Activated naive CD8-positive, alpha-beta T cell treated with anti-CD3 and anti-CD28 coated beads, Interleukin-2, amount 10 ng/mL, durations not matched to agents 7 days and 5 days (primary cell): ENCODE measurements at regions not wholly inside any gene's neighbourhood (a gene's known extent, or its start where the extent isn't known, plus 50 kb on each side); places are given as distances from the start of the nearest gene placed in this dataset.
A peak's percentile ranks its signal among the peaks of the same experiment; 100 is the strongest.
"Not testable (repeated sequence)": the region's sequence is repeated elsewhere in the genome, so short reads cannot be mapped to it uniquely, and the experiment has no call there.

Experiments
- ATAC-seq: fragments of 150-1000 bp; cut with Tn5 transposase; one replicate; pipeline ENCODE4 v1.10.0; 2021; ENCODE audit warnings: low read depth, moderate library complexity
- POLR2A ChIA-PET: fragments of 350-600 bp; sonication (Branson Sonifier 250); formaldehyde crosslinking; loops from one replicate; lab custom pipeline; 2021; ENCODE audit warnings: antibody characterized with exemption; lab: Charles Lee
- DNase-seq: peaks from one replicate; pipeline ENCODE4 v3.0.0; 2021
- H3K27ac Mint-ChIP-seq: one replicate; pipeline ENCODE4 v1.8.0; 2022; ENCODE audit warnings: mild to moderate bottlenecking, mixed read lengths
- H3K27me3 Mint-ChIP-seq: one replicate; pipeline ENCODE4 v1.8.0; 2022; ENCODE audit warnings: mild to moderate bottlenecking, moderate library complexity, mixed read lengths
- H3K36me3 Mint-ChIP-seq: one replicate; pipeline ENCODE4 v1.8.0; 2021; ENCODE audit warnings: mild to moderate bottlenecking, mixed read lengths
- H3K4me1 Mint-ChIP-seq: one replicate; pipeline ENCODE4 v1.8.0; 2021; ENCODE audit warnings: mixed read lengths
- H3K4me3 Mint-ChIP-seq: one replicate; pipeline ENCODE4 v1.8.0; 2022; ENCODE audit warnings: mild to moderate bottlenecking, moderate library complexity, mixed read lengths
- H3K9me3 Mint-ChIP-seq: one replicate; pipeline ENCODE4 v1.8.0; 2021; ENCODE audit warnings: mixed read lengths

- Mint-ChIP-seq H3K27me3 (no peaks in the 10 kb centered on the region), H3K4me1 (peaks cover 8% of the 10 kb centered on the region), H3K9me3 (peaks cover 13% of the 10 kb centered on the region), H3K4me3 (peak overlapping the region; percentile 20), H3K36me3 (peaks cover 2% of the 10 kb centered on the region), H3K27ac (peak overlapping the region; percentile 75)
- POLR2A ChIA-PET = interaction anchor here (1.1 kb wide), 1 partner anchor 577 kb away, joined by 4 read pairs; the partner anchor contains the start of gene HNRNPD
- DNase-seq (no peak), ATAC-seq (no peak)
These were observed 325.3 kb upstream of the RASGEF1B start for GRCh38 chr4:81796790-81797528.

GRCh38 chr4:81792521-81792920, 320.8 kb upstream of the RASGEF1B start:
- no peak for DNase-seq
- H3K4me1 Mint-ChIP-seq = peaks cover 9% of the 10 kb centered on the region
- H3K4me3 Mint-ChIP-seq = no peak overlapping the region
- H3K27me3 Mint-ChIP-seq = no peaks in the 10 kb centered on the region
- no peak overlapping the region for H3K27ac Mint-ChIP-seq
- H3K36me3 Mint-ChIP-seq = no peaks in the 10 kb centered on the region
- peaks cover 6% of the 10 kb centered on the region for H3K9me3 Mint-ChIP-seq
- no peak for ATAC-seq
- POLR2A ChIA-PET = no interaction called here

- H3K27me3 Mint-ChIP-seq = no peaks in the 10 kb centered on the region
- POLR2A ChIA-PET = no interaction called here
- no peaks in the 10 kb centered on the region for H3K36me3 Mint-ChIP-seq
- H3K9me3 Mint-ChIP-seq = peaks cover 5% of the 10 kb centered on the region
- DNase-seq = no peak
- no peak overlapping the region for H3K4me3 Mint-ChIP-seq
- no peak overlapping the region for H3K27ac Mint-ChIP-seq
- H3K4me1 Mint-ChIP-seq = peaks cover 12% of the 10 kb centered on the region
- ATAC-seq = no peak
These were observed 318.8 kb upstream of the RASGEF1B start for GRCh38 chr4:81790477-81790876.

- POLR2A ChIA-PET = no interaction called here
These were observed 318.2 kb upstream of the RASGEF1B start for GRCh38 chr4:81789741-81790399.

DNA sequence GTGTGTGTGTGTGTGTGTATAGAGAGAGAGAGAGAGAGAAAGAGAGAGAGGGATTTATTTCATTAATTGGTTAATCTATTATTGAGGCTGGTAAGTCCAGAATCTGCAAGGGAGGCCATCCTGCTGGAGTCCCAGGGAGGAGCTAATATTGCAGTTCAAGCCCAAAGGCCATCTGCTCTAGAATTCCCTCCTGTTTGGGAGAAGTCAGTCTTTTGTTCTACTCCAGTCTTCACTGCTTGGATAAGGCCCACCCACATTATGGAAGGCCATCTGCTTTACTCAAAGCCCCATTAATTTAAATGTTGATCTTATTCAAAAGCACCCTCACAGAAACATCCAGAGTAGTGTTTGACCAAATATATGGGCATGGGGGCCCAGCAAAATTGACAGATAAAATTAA, 317.5 kb upstream of the RASGEF1B start:
- POLR2A ChIA-PET = no interaction called here
- Mint-ChIP-seq H3K4me1 (peaks cover 12% of the 10 kb centered on the region), H3K27ac (no peak overlapping the region), H3K9me3 (peaks cover 5% of the 10 kb centered on the region), H3K27me3 (no peaks in the 10 kb centered on the region), H3K36me3 (no peaks in the 10 kb centered on the region), H3K4me3 (no peak overlapping the region)
- ATAC-seq (no peak), DNase-seq (no peak)

More at GRCh38 chr4:81789741-81790399, 318.2 kb upstream of the RASGEF1B start:
- DNase-seq (no peak), ATAC-seq (no peak)
- Mint-ChIP-seq H3K4me1 (peaks cover 12% of the 10 kb centered on the region), H3K27me3 (no peaks in the 10 kb centered on the region), H3K36me3 (no peaks in the 10 kb centered on the region), H3K4me3 (no peak overlapping the region), H3K9me3 (peaks cover 5% of the 10 kb centered on the region), H3K27ac (no peak overlapping the region)

DNA sequence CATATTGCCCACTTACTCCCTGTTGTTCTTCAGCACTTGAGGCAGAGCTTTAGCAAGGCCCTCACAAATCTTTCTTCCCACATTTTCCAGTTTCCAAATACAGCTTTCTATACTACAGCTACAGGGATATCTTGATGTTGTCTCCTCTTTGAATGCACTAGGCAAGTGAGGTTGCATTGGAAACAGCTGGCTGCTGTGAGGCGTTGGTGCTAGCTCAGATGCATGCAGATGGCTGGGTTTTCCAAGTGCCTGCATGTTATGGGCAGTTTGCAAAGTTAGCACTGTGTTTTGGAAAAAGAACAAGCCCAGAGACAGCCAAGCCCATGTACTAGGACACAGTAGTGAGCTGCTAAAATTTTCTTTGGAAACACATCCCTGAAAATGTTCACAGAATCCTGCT, 315.1 kb upstream of the RASGEF1B start:
- Mint-ChIP-seq H3K27me3 (no peaks in the 10 kb centered on the region), H3K4me3 (no peak overlapping the region), H3K4me1 (peaks cover 12% of the 10 kb centered on the region), H3K9me3 (no peaks in the 10 kb centered on the region), H3K36me3 (no peaks in the 10 kb centered on the region), H3K27ac (no peak overlapping the region)
- DNase-seq (no peak), ATAC-seq (no peak)
- POLR2A ChIA-PET = interaction anchor here (1.5 kb wide), 1 partner anchor 315 kb away, joined by 3 read pairs; the partner anchor contains the start of gene RASGEF1B

DNA sequence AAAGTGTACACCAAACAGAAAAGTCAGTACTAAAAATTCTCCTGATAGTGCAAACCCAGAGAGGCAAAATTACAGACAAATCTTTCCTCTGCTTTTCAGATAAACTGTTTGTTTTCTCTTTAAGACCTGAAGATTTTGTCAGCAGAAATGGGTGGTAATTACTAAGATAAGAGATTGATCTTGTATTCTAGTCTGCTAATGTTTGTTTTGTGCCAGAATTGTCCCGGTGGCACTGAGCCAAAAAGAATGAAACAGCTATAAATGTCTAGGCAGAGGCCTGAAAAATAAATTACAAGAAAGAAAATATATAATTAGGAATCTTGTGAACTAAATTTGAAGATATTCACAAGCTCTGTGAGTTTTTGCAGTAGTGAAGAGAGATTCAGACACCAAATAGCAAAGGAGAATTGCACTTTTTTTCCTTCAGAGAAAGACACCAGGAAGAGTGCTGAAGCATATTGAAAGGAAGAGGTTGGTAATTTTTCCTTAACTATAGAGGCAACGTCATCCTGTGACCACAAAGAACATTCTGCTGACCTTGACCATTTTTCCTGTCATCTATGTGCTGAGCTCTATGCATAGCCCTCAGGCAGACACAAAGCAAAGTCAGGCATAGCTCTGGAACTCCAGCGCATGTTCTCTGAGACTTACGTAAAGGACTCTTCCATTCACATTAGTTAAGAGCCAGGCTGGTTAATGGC, 314.5 kb upstream of the RASGEF1B start:
- no peaks in the 10 kb centered on the region for H3K27me3 Mint-ChIP-seq
- no peak for DNase-seq

DNA sequence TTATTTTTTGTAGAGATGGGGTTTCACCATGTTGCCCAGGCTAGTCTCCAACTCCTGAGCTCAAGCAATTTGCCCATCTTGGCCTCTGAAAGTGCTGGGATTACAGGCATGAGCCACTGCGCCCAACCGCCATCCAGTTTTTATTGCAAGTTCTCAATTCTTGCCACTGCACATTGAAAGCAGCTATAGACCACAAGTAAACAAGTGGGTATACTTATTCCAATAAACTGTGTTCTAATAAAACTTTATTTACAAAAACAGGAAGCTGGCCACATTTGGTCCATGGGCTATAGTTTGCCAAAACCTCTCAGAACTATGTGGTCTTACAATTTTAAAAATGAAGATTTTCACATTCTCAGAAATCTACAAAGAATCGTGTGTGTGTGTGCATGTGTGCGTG, 313.6 kb upstream of the RASGEF1B start:
- H3K27me3 Mint-ChIP-seq = no peaks in the 10 kb centered on the region
- peaks cover 12% of the 10 kb centered on the region for H3K4me1 Mint-ChIP-seq
- H3K36me3 Mint-ChIP-seq = no peaks in the 10 kb centered on the region
- H3K9me3 Mint-ChIP-seq = no peaks in the 10 kb centered on the region
- DNase-seq (no peak), ATAC-seq (no peak)
- H3K27ac Mint-ChIP-seq = no peak overlapping the region
- H3K4me3 Mint-ChIP-seq = no peak overlapping the region
- POLR2A ChIA-PET = no interaction called here

More for the DNA sequence above, 314.5 kb upstream of the RASGEF1B start:
- no peaks in the 10 kb centered on the region for H3K9me3 Mint-ChIP-seq
- H3K27ac Mint-ChIP-seq = no peak overlapping the region
- peaks cover 12% of the 10 kb centered on the region for H3K4me1 Mint-ChIP-seq
- POLR2A ChIA-PET = interaction anchor here (1.5 kb wide), 1 partner anchor 314 kb away, joined by 3 read pairs; the partner anchor contains the start of gene RASGEF1B
- ATAC-seq = no peak
- H3K36me3 Mint-ChIP-seq = no peaks in the 10 kb centered on the region
- H3K4me3 Mint-ChIP-seq = no peak overlapping the region

DNA sequence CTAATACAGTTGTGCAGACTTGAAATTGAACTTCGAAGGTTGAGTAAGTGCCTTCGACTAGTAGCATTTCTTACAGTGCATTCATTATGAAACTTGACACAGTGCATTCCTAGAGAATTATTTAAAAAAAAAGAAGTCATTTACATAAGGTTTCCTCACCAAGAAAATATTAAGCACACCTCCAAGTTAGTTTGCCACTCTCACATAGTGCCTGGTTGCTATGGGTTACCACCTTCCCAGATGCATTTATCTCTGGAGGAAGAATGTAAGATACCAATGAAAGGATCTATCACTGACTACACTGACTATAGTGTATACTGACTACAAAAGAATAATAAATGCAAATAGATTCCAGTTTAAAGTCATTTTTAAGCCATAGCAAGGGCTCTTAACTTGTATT, 311.9 kb upstream of the RASGEF1B start:
- Mint-ChIP-seq H3K4me3 (no peak overlapping the region), H3K9me3 (no peaks in the 10 kb centered on the region), H3K36me3 (no peaks in the 10 kb centered on the region), H3K27me3 (no peaks in the 10 kb centered on the region), H3K4me1 (peaks cover 7% of the 10 kb centered on the region), H3K27ac (no peak overlapping the region)
- POLR2A ChIA-PET = no interaction called here
- ATAC-seq = no peak
- no peak for DNase-seq

DNA sequence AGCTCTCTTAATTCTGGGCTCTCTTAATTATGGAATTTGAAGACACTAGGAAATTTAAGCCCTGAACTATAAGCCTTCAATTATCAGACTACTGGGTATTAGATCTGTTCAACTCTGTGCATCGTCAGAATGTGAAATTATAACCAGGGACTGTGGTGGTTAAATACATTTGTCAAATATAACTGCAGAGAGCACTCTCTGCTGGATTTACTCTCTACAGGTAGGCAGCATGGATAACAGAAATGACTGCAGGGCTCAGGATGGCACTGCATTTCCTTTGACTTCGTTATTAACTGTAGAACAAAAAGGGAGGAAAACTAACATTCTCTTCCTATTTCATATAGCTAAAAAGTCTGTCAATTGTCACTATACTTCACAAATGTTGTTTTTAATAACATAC, 310.1 kb upstream of the RASGEF1B start:
- no peak overlapping the region for H3K4me3 Mint-ChIP-seq
- no peak overlapping the region for H3K27ac Mint-ChIP-seq
- H3K36me3 Mint-ChIP-seq = no peaks in the 10 kb centered on the region
- no peaks in the 10 kb centered on the region for H3K27me3 Mint-ChIP-seq
- peaks cover 7% of the 10 kb centered on the region for H3K4me1 Mint-ChIP-seq
- POLR2A ChIA-PET = no interaction called here
- no peak for DNase-seq
- peaks cover 4% of the 10 kb centered on the region for H3K9me3 Mint-ChIP-seq
- ATAC-seq = no peak

DNA sequence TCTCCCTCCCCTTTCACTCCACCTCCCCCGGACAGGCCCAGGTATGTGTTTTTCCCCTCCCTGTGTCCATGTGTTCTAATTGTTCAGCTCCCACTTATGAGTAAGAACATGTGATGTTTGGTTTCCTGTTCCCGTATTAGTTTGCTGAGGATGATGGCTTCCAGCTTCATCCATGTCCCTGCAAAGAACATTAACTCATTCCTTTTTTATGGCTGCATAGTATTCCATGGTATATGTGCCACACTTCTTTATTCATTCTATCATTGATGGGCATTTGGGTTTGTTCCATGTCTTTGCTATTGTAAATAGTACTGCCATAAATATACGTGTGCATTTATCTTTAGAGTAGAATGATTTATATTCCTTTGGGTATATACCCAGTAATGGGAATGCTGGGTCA, 306.0 kb upstream of the RASGEF1B start:
- H3K27me3 Mint-ChIP-seq, H3K36me3 Mint-ChIP-seq, H3K4me3 Mint-ChIP-seq, H3K27ac Mint-ChIP-seq, ATAC-seq, H3K4me1 Mint-ChIP-seq, DNase-seq, H3K9me3 Mint-ChIP-seq, POLR2A ChIA-PET: not testable (repeated sequence)

GRCh38 chr4:81776794-81777193, 305.1 kb upstream of the RASGEF1B start:
- Mint-ChIP-seq H3K36me3 (no peaks in the 10 kb centered on the region), H3K27ac (no peak overlapping the region), H3K9me3 (peaks cover 4% of the 10 kb centered on the region), H3K4me3 (no peak overlapping the region), H3K4me1 (no peaks in the 10 kb centered on the region), H3K27me3 (no peaks in the 10 kb centered on the region)
- DNase-seq = no peak
- POLR2A ChIA-PET = no interaction called here
- ATAC-seq = no peak

GRCh38 chr4:81773557-81773956, 301.9 kb upstream of the RASGEF1B start:
- POLR2A ChIA-PET = no interaction called here
- H3K9me3 Mint-ChIP-seq = peaks cover 6% of the 10 kb centered on the region
- H3K27ac Mint-ChIP-seq = no peak overlapping the region
- H3K4me3 Mint-ChIP-seq = no peak overlapping the region
- ATAC-seq = no peak
- no peaks in the 10 kb centered on the region for H3K4me1 Mint-ChIP-seq
- no peaks in the 10 kb centered on the region for H3K27me3 Mint-ChIP-seq
- DNase-seq = no peak
- no peaks in the 10 kb centered on the region for H3K36me3 Mint-ChIP-seq
